GM21367 (cell line): ENCODE measurements at regions not wholly inside any gene's neighbourhood (a gene's known extent, or its start where the extent isn't known, plus 50 kb on each side); places are given as distances from the start of the nearest gene placed in this dataset.
"Not testable (repeated sequence)": the region's sequence is repeated elsewhere in the genome, so short reads cannot be mapped to it uniquely, and the experiment has no call there.

ENCODE experiments used
- ATAC-seq: cut with Tn5 transposase; IDR thresholded peaks from one replicate; pipeline ENCODE4 v1.9.1; 2021; ENCODE audit not compliant: unreplicated experiment

GRCh38 chr9:90466441-90466840 is 176.2 kb downstream of the DIRAS2 start:
- ATAC-seq: no peak

- ATAC-seq: no peak
These were observed 173.2 kb downstream of the DIRAS2 start for GRCh38 chr9:90469435-90469834.

GRCh38 chr9:90469865-90470387 is 172.7 kb downstream of the DIRAS2 start:
- no peak for ATAC-seq

GRCh38 chr9:90476058-90476457 is 166.6 kb downstream of the DIRAS2 start:
- ATAC-seq: no peak

GRCh38 chr9:90477535-90477934 is 165.1 kb downstream of the DIRAS2 start:
- no peak for ATAC-seq

GRCh38 chr9:90478821-90479220 is 163.8 kb downstream of the DIRAS2 start:
- no peak for ATAC-seq

GRCh38 chr9:90485028-90485427 is 157.6 kb downstream of the DIRAS2 start:
- no peak for ATAC-seq

GRCh38 chr9:90489066-90489465 is 153.6 kb downstream of the DIRAS2 start:
- no peak for ATAC-seq

GRCh38 chr9:90499761-90500160 is 142.9 kb downstream of the DIRAS2 start:
- ATAC-seq: no peak

- no peak for ATAC-seq
These were observed 140.5 kb downstream of the DIRAS2 start for GRCh38 chr9:90502134-90502533.

- no peak for ATAC-seq
These were observed 138.1 kb downstream of the DIRAS2 start for GRCh38 chr9:90504486-90504885.

GRCh38 chr9:90505695-90506094 is 136.9 kb downstream of the DIRAS2 start:
- no peak for ATAC-seq

GRCh38 chr9:90506402-90506801 is 136.2 kb downstream of the DIRAS2 start:
- not testable (repeated sequence) for ATAC-seq

- ATAC-seq: no peak
These were observed 135.0 kb downstream of the DIRAS2 start for GRCh38 chr9:90507621-90508020.

- no peak for ATAC-seq
These were observed 133.7 kb downstream of the DIRAS2 start for GRCh38 chr9:90508940-90509339.

GRCh38 chr9:90511711-90512110 is 130.9 kb downstream of the DIRAS2 start:
- ATAC-seq: no peak

GRCh38 chr9:90514877-90515276 is 127.7 kb downstream of the DIRAS2 start:
- no peak for ATAC-seq

- ATAC-seq: no peak
These were observed 127.1 kb downstream of the DIRAS2 start for GRCh38 chr9:90515510-90515909.

- ATAC-seq: no peak
These were observed 125.5 kb downstream of the DIRAS2 start for GRCh38 chr9:90517103-90517502.

- ATAC-seq: no peak
These were observed 120.6 kb downstream of the DIRAS2 start for GRCh38 chr9:90521811-90522570.

- ATAC-seq: no peak
These were observed 118.7 kb downstream of the DIRAS2 start for GRCh38 chr9:90523958-90524357.

- ATAC-seq: no peak
These were observed 116.2 kb downstream of the DIRAS2 start for GRCh38 chr9:90526386-90526785.

- not testable (repeated sequence) for ATAC-seq
These were observed 106.5 kb downstream of the DIRAS2 start for GRCh38 chr9:90536094-90536493.
